ENCODE measurements at regions not wholly inside any gene's neighbourhood (a gene's known extent, or its start where the extent isn't known, plus 50 kb on each side); places are given as distances from the start of the nearest gene placed in this dataset.

GRCh38 chr18:24926649-24927048, 425.3 kb downstream of the ZNF521 start:
- Histone ChIP-seq H2BK12ac (ENCODE audit: insufficient read length, low read depth, low read length) (no peak overlapping the region), H3K4me2 (ENCODE audit: insufficient read depth, insufficient read length, low read length) (no peak overlapping the region), H3K56ac (ENCODE audit: insufficient read length, low read depth, low read length) (no peak overlapping the region), H4K20me1 (ENCODE audit: control insufficient read depth, insufficient read depth, insufficient read length) (no peaks in the 10 kb centered on the region), H4K91ac (ENCODE audit: insufficient read length, low read depth, low read length) (no peak overlapping the region), H3K4ac (ENCODE audit: low read depth, low read length) (no peak overlapping the region), H3K14ac (ENCODE audit: insufficient read depth, low read length) (no peak overlapping the region), H2BK120ac (ENCODE audit: low read depth, low read length, poor library complexity, severe bottlenecking) (no peak overlapping the region), H3K18ac (ENCODE audit: insufficient read length, low read depth, low read length) (no peak overlapping the region), H2BK15ac (ENCODE audit: low read depth, low read length) (no peak overlapping the region), H3K23me2 (ENCODE audit: insufficient read length, low read depth, low read length, poor library complexity, severe bottlenecking) (no peaks in the 10 kb centered on the region), H3T11ph (ENCODE audit: low read length) (no peak overlapping the region), H3K9me3 (ENCODE audit: control insufficient read depth, low read depth, low read length) (no peaks in the 10 kb centered on the region), H3K79me1 (ENCODE audit: insufficient read depth, low read depth, low read length, poor library complexity, severe bottlenecking) (no peaks in the 10 kb centered on the region), H2AK5ac (ENCODE audit: insufficient read length, low read length) (no peak overlapping the region), H2BK5ac (ENCODE audit: insufficient read length, low read length) (no peak overlapping the region), H4K8ac (replicated peaks; ENCODE audit: insufficient read length, low read depth, low read length) (no peak overlapping the region), H4K5ac (ENCODE audit: insufficient read length, low read depth, low read length) (no peak overlapping the region), H2BK20ac (ENCODE audit: low read depth, low read length, poor library complexity, severe bottlenecking) (no peak overlapping the region), H3K9ac (ENCODE audit: extremely low read depth, insufficient read length, low read length) (no peak overlapping the region), H3K4me1 (ENCODE audit: insufficient read depth, low read length) (peaks cover 14% of the 10 kb centered on the region), H3K23ac (ENCODE audit: insufficient read length, low read depth, low read length) (no peak overlapping the region), H3K79me2 (ENCODE audit: insufficient read depth, low read length) (no peaks in the 10 kb centered on the region), H2AFZ (ENCODE audit: low read length) (no peak overlapping the region), H3K27ac (ENCODE audit: insufficient read length, low read depth, low read length) (no peak overlapping the region), H3K27me3 (ENCODE audit: insufficient read depth, low read length) (no peaks in the 10 kb centered on the region)
- Mint-ChIP-seq H3K4me1 (peaks cover 41% of the 10 kb centered on the region in 2 experiments), H3K9me3 (no peaks in the 10 kb centered on the region), H3K27me3 (ENCODE audit: low read depth) (peaks cover 35% of the 10 kb centered on the region), H3K4me3 (no peak overlapping the region), H3K27ac (no peak overlapping the region), H3K36me3 (ENCODE audit: insufficient read depth in 1 of 3, low read depth in 3 of 3) (no peaks in the 10 kb centered on the region; a peak in 1 of 7 replicates)
- TF ChIP-seq CTCF (conservative IDR thresholded peaks at IDR 0.05), result no peak
- no CpG with 5 or more reads among the region's 1 CpG for WGBS (ENCODE audit: extremely low coverage, insufficient read length, low lambda C conversion rate)
- no peak for DNase-seq
